ENCODE measurements at regions not wholly inside any gene's neighbourhood (a gene's known extent, or its start where the extent isn't known, plus 50 kb on each side); places are given as distances from the start of the nearest gene placed in this dataset.
A peak's percentile ranks its signal among the peaks of the same experiment; 100 is the strongest.
"Not testable (repeated sequence)": the region's sequence is repeated elsewhere in the genome, so short reads cannot be mapped to it uniquely, and the experiment has no call there.

GRCh38 chr13:62377838-62378237, 962.2 kb upstream of the PCDH20 start:
- no peak for DNase-seq

- peak; percentile 50 for DNase-seq
These were observed 960.0 kb upstream of the PCDH20 start for GRCh38 chr13:62375653-62376052.

DNA sequence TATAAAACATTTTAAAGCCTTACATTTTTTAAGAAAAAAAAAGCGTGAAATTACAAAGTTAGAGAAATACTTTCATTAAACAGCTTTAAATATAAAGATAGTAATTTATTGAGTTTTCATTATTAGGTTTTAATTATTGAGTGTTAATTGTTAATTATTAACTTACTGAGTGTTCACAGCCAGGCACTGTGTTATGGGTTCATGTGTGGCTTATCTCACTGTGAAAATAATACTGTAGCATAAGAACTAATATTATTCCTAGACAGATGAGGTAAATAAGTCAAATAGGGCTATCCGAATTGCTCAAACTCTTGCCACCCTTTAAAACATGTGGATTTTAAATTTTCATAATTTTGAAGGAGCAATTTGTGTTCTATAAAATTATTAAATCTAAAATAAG, 956.1 kb upstream of the PCDH20 start:
- no peak for DNase-seq

- DNase-seq: not testable (repeated sequence)
These were observed 952.3 kb upstream of the PCDH20 start for GRCh38 chr13:62367971-62368370.

DNA sequence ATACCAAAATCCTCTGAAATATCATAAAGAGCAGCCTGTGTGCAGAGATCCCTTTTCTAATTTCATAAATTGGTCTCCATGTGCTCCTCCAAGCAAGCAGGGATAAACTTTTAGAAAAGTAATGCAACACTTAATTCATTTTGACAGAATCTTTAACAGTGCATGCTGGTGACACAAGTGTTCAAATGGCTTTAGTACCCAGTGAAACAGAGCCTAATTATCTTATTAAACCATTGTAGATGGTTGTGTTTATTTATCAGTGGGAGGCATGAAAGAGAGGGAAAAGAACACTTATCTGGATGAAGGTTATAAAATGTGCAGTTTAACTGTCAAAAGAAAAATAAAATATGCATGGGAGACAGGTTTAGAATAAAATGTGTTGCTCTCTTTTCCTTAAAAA, 945.0 kb upstream of the PCDH20 start:
- DNase-seq: peak; percentile 82

DNA sequence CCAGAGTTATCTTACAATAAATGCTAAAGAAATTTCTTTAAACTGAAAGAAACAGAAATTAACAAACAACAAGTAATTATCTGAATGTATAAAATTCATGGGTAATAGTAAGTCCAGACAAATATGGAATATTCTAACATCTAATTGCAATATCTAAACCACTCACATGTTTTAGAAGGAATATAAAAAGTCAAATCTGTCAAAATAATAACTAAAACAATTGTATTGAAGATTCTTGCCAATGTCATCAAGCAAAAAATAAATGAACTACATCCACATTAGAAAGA, 942.9 kb upstream of the PCDH20 start:
- no peak for DNase-seq

GRCh38 chr13:62357887-62358645, 942.4 kb upstream of the PCDH20 start:
- DNase-seq: peak; percentile 53

DNA sequence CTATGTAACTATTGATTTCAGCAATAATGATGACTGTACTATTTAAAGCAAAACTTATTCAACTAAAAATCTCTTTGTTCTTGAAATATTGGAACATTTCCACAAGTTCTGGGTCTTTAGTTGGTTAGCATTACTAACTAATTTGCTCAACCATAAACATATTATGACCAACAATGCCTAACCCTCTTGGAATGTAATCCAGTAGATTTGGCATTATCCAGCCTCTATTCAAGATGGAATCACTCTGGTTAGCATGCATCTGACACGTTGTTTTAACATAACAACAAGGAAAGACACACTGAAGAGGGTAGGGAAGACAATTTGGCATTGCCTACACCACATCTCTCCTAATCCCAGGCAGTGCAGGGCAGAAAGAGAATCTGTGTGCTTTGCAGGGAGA, 941.3 kb upstream of the PCDH20 start:
- no peak for DNase-seq

DNA sequence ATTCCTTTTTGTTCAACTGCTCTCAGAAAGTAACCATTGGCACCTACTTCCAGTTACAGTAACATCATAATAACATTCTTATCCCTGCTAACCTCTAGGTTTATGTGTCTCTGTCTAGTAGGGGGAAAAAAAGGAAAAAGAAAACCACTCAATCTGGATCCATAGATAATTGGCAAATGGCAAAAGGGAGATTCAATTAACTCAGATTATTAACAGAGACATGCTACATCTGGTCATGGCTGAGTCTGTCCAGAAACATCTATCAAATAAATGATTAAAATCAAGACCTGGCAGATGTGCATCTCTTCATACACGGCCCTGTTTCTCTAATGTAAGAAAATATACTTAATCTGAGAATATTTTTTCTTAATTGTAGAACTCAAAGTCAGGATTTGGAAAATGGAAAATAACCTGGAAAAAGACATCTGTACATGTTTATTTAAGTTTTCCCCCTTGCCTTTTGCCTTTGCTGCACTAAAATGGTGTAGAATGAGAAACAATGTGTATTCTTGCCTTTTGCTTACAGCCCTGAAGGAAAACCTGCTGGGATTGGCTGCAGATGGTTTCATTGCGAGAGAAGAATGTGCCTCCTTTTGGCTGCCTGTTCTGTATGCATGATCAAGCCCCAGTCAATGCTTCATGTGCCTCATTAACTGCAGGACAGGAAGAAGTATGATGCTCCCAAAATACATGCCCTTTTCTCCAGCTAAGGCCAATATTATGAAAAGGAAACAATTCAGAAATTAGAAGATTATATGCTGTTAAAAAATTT, 921.6 kb upstream of the PCDH20 start:
- DNase-seq: no peak

- DNase-seq: no peak
These were observed 920.9 kb upstream of the PCDH20 start for GRCh38 chr13:62336507-62336906.

- no peak for DNase-seq
These were observed 917.8 kb upstream of the PCDH20 start for GRCh38 chr13:62333466-62333865.

- no peak for DNase-seq
These were observed 915.7 kb upstream of the PCDH20 start for GRCh38 chr13:62331384-62331783.

DNA sequence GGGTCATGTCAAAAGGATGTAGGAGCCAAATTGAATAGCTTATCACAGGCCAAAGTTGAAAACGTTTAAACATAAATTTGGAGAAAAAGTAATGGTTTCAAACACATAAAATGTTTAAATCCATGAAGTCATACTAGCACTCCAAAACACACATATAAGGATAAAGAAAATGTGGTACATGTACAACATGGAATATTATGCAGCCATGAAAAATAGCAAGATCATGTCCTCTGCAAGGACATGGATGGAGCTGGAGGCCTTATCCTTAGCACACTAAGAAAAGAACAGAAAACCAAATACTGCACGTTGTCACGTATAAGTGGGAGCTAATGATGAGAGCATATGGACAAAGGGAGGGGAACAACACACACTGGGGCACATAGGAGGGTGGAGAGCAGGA, 911.7 kb upstream of the PCDH20 start:
- no peak for DNase-seq

- DNase-seq: no peak
These were observed 909.2 kb upstream of the PCDH20 start for GRCh38 chr13:62324842-62325241.

GRCh38 chr13:62321895-62322294, 906.2 kb upstream of the PCDH20 start:
- DNase-seq: no peak

GRCh38 chr13:62321139-62321538, 905.5 kb upstream of the PCDH20 start:
- no peak for DNase-seq

DNA sequence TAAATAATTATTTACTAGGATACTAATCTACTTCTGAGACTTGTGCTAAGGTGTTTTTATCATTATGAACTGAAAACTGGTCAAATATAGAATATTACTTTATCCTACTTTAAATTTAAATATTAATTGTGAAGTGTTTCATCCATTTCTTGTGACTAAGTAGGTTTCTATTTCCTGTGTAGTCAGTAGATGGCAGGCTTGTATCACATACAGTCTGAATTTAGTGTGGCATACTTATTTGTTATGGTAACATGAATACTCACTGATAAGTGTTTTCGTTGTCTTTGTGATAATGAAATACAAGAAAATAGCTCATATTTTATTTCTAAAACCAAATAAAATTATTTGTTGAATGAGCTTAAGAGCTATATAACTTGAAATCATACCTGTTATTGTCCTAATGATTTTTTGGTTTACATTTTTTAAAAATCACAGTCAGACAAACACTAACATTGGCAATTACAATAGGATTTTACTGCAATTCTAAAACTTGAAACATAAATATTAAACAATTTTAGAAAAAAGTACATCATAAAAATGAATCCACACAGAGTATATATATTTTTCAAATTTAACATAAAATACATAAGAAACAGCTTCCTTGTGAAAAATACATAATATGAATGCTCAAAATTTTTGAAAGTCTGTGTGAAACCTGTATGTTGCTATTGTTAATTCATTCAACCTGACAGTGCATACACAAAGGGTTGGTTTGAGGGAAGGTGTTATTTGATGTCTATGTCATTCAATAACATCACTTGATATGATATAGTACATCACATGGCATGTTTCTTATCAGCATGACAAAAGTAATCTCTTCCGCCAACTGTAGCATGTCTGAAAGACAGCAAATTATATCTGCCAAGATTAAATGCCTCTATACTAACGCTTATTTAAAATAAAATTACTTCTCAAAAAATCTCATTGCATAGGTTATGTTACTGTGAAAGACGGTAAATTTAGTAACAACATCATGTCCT, 904.8 kb upstream of the PCDH20 start:
- peak; percentile 69 for DNase-seq

- DNase-seq: no peak
These were observed 894.3 kb upstream of the PCDH20 start for GRCh38 chr13:62309904-62310303.

DNA sequence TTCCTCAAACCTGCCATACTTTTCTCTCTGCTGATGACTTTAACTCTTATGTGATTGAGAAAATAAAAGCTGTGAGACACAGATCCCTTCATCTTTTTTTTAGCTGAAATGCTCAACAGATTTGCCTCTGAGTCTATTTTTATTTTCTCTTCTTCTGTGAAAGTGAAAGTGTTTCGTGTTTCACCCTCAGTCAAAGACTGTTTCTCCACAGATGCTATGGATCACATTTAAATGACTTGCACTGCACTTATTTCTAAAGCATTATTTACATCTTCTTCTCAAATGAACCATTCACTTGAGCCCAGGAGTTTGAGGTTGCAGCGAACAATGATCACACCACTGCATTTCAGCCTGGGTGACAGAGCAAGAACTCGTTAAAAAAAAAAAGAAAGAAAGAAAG, 890.1 kb upstream of the PCDH20 start:
- DNase-seq: no peak

DNA sequence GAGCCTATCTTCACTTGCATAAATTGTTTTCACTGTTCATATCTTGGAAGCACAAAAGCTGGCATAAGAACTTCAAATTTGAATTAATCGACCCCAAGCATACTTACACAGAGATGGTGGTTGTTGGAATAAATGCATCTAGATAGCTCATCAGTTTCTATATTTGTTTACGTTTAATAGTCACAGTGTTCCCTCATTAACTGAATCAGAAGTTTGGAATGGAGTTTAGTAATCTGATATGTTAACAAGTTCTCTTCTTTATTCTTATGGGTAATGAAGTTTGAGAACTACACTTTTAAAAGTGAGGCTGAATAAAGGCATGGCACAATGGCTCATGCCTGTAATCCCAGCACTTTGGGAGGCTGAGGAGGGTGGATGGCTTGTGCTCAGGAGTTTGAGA, 886.7 kb upstream of the PCDH20 start:
- no peak for DNase-seq

GRCh38 chr13:62299988-62300387, 884.3 kb upstream of the PCDH20 start:
- DNase-seq: no peak

DNA sequence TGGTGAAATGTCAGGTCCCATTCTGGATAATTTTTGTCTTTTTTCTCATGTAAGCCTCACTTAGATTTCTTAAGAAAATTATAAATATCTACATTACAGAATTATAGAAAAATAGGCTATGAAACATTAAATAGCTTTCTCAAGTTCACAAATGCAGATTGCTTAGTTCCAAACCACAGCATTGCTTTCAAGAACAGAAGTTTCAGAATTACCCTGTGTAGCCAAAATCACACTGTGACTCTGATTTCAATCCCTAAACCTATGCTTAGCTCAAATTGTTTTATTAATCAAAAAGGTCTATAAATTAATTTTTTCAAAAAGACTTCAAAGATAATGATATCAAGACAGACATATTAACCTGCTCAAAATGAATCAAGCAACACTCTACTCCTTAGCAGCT, 881.2 kb upstream of the PCDH20 start:
- DNase-seq: no peak

GRCh38 chr13:62294244-62294643, 878.6 kb upstream of the PCDH20 start:
- DNase-seq: no peak
